Heart left ventricle (tissue), 16 donors: ENCODE measurements at regions not wholly inside any gene's neighbourhood (a gene's known extent, or its start where the extent isn't known, plus 50 kb on each side); places are given as distances from the start of the nearest gene placed in this dataset.
A peak's percentile ranks its signal among the peaks of the same experiment; 100 is the strongest.
"Not testable (repeated sequence)": the region's sequence is repeated elsewhere in the genome, so short reads cannot be mapped to it uniquely, and the experiment has no call there.

Experiments used
- ATAC-seq, 4 donors: fragments of 200-7000 bp; cut with Tn5 transposase; one replicate each; pipeline ENCODE4 v1.9.1; 2020 to 2022; ENCODE audit warnings: moderate library complexity in 4 of 4, mild to moderate bottlenecking in 3 of 4, moderate number of reproducible peaks in 1 of 4
- DNase-seq, 5 donors: peaks; one replicate each; pipeline ENCODE4 v3.0.0-alpha.2; 2020
- H3K27ac ChIP-seq, 12 donors: fragments of 200-600 bp; sonication (generic) in 4 of 12; one replicate each; pipeline versions ENCODE4 v1.5.0 to v1.8.0; 2016 to 2022; ENCODE audit warnings: mild to moderate bottlenecking in 2 of 12
- H3K27me3 ChIP-seq, 9 donors: fragments of 200-600 bp; sonication (generic) in 2 of 9; one replicate each; pipeline versions ENCODE4 v1.5.1 to v1.8.0; 2016 to 2022; ENCODE audit warnings: mild to moderate bottlenecking in 3 of 9
- H3K36me3 ChIP-seq, 9 donors: fragments of 200-600 bp; sonication (generic) in 2 of 9; one replicate each; pipeline versions ENCODE4 v1.5.0 to v1.8.0; 2018 to 2022; ENCODE audit warnings: mild to moderate bottlenecking in 2 of 9
- H3K4me1 ChIP-seq, 12 donors: fragments of 200-600 bp; sonication (generic) in 4 of 12; one replicate each; pipeline versions ENCODE4 v1.5.0 to v1.8.0; 2016 to 2022; ENCODE audit warnings: mild to moderate bottlenecking in 3 of 12
- H3K4me3 ChIP-seq, 12 donors: fragments of 200-600 bp; sonication (generic) in 4 of 12; one replicate each; pipeline versions ENCODE4 v1.5.0 to v1.8.0; 2017 to 2022; ENCODE audit warnings: mild to moderate bottlenecking in 9 of 12, moderate library complexity in 4 of 12
- H3K9me3 ChIP-seq, 12 donors: fragments of 200-600 bp; sonication (generic) in 4 of 12; one replicate each; pipeline versions ENCODE4 v1.5.0 to v1.8.0; 2016 to 2022; ENCODE audit warnings: mild to moderate bottlenecking in 1 of 12
- POLR2A ChIP-seq, 2 donors: fragments of 450-650 bp; IDR thresholded peaks; one replicate each; pipeline ENCODE4 v1.6.1; 2017; ENCODE audit warnings: antibody characterized with exemption in 2 of 2, mild to moderate bottlenecking in 2 of 2, moderate library complexity in 2 of 2
- WGBS, 4 donors: extraction: QIAGEN DNeasy Blood & Tissue Kit in 2 of 4; methylation state at CpG; one replicate each; pipeline versions ENCODE4 v1.1.5 to v1.1.7; 2013 to 2018; 5-methylcytosine and 5-hydroxymethylcytosine counted together
- intact Hi-C, 10 donors: fragments of 100-400 bp; cut with DNase I; formaldehyde crosslinking; loops; one replicate each; pipeline versions ENCODE4 v1.11.1 to v1.14.2; 2022
- TF ChIP-seq, protein P1 (sequence below), 12 donors: fragments of 200-600 bp; sonication (generic) in 4 of 12; IDR thresholded peaks; one replicate each; pipeline versions ENCODE4 v1.5.0 to v1.8.0; 2018 to 2022; ENCODE audit warnings: antibody characterized with exemption in 12 of 12, mild to moderate bottlenecking in 5 of 12
- donor health status: ischemic (EF 13 %, LVEDD 7.1; RV severe dilation, severe dysfunction).
- donor health status: healthy with polysubstance abuse.
- donor health status: DM: no; HTN: yes; CAD: no.
- donor health status: DM: no; HTN: no; CAD: no.
- donor health status: ischemic (EF 25% LVEDD 6.9; RV normal size, moderate dysfunction).
- donor health status: ischemic (EF 25% LVEDD 5.7; RV mildly dilated, moderate dysfunction).
- donor health status: healthy.
- donor health status: DM: yes; HTN: yes; CAD: no.
- donor health status: ischemic (EF 35%, LVEDD 5.7; RV mildly dilated, moderate dysfunction).
- donor health status: nonischemic (EF 11% LVEDD 7.7; RV severe dilation, severe dysfunction).
- donor health status: DM: yes; HTN: yes; CAD: no.
- donor health status: PGD.
- donor health status: ischemic (EF 29% LVEDD 5.4; RV normal size, mild dysfunction).
- donor health status: nonischemic (EF 23%, LVEDD 6.1; RV moderate dilation, normal function).

GRCh38 chr12:83276904-83277303, 590.2 kb downstream of the TMTC2 start:
- intact Hi-C loops = no loop called here
- TF ChIP-seq, protein P1, sequence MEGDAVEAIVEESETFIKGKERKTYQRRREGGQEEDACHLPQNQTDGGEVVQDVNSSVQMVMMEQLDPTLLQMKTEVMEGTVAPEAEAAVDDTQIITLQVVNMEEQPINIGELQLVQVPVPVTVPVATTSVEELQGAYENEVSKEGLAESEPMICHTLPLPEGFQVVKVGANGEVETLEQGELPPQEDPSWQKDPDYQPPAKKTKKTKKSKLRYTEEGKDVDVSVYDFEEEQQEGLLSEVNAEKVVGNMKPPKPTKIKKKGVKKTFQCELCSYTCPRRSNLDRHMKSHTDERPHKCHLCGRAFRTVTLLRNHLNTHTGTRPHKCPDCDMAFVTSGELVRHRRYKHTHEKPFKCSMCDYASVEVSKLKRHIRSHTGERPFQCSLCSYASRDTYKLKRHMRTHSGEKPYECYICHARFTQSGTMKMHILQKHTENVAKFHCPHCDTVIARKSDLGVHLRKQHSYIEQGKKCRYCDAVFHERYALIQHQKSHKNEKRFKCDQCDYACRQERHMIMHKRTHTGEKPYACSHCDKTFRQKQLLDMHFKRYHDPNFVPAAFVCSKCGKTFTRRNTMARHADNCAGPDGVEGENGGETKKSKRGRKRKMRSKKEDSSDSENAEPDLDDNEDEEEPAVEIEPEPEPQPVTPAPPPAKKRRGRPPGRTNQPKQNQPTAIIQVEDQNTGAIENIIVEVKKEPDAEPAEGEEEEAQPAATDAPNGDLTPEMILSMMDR (IDR thresholded peaks at IDR 0.05) = no peak
- no peak for TF ChIP-seq POLR2A (IDR thresholded peaks at IDR 0.05)
- Histone ChIP-seq H3K36me3 (no peaks in the 10 kb centered on the region), H3K9me3 (peaks cover 0 to 10% (median 1%) of the 10 kb centered on the region in 12 donors), H3K4me1 (no peaks in the 10 kb centered on the region), H3K27ac (no peak overlapping the region), H3K4me3 (no peak overlapping the region), H3K27me3 (no peaks in the 10 kb centered on the region)
- DNase-seq (no peak), ATAC-seq (no peak)
- 95 to 97% (median 96%) methylated on average over 1 of the region's 1 CpG for WGBS, 4 donors

DNA sequence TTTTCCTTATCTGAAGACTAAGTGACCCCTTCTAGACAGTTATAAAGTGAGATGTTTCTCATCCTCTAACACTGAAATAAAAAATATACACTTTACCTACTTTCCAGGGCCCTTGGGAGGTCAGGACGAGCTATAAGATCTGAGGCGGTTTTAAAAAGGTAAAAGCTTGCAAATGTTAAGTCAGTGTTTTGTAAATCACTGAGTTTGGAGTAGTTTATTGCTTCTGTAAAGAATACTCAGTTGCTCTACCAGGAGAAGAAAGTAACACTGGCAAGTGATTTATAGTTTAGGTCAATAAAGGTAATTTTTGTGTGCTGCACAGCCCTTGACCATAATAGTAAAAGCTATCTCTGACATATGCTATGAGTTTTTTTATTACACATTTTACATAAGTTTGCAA, 584.5 kb downstream of the TMTC2 start:
- ATAC-seq (no peak), DNase-seq (no peak)
- Histone ChIP-seq H3K27me3 (no peaks in the 10 kb centered on the region), H3K4me3 (no peak overlapping the region), H3K36me3 (no peaks in the 10 kb centered on the region), H3K4me1 (no peaks in the 10 kb centered on the region), H3K27ac (no peak overlapping the region), H3K9me3 (peaks cover 0 to 25% (median 5%) of the 10 kb centered on the region in 12 donors)
- intact Hi-C loops = no loop called here
- WGBS, 4 donors = 34 to 91% (median 86%) methylated on average over 2 of the region's 2 CpGs
- TF ChIP-seq, protein P1 (IDR thresholded peaks at IDR 0.05) = no peak
- TF ChIP-seq POLR2A (IDR thresholded peaks at IDR 0.05) = no peak

DNA sequence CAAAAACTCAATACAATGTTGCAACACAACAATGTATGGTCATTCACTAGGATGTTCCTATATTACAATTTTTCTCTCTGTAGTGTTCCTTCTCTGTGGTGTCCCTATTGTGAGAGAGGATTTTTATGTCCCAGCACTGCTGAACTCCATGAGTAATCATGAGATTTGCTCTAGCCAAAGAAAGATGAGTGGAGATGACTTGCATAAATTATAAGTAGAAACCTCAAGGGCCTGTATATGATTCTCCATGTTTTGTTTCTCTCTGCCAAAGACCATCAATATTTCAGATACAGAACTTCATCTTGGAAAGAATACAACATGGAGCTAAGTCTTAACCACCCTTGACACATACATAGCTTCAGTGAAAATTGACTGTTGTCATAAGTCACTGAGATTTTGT, 579.1 kb downstream of the TMTC2 start:
- Histone ChIP-seq H3K27ac (no peak overlapping the region), H3K27me3 (no peaks in the 10 kb centered on the region), H3K9me3 (peaks cover 0 to 15% (median 0%) of the 10 kb centered on the region in 12 donors), H3K4me1 (no peaks in the 10 kb centered on the region), H3K36me3 (no peaks in the 10 kb centered on the region), H3K4me3 (no peak overlapping the region)
- intact Hi-C loops = no loop called here
- DNase-seq (no peak), ATAC-seq (no peak)
- TF ChIP-seq POLR2A (IDR thresholded peaks at IDR 0.05) = no peak
- TF ChIP-seq, protein P1 (IDR thresholded peaks at IDR 0.05) = no peak

GRCh38 chr12:83261998-83262397, 575.3 kb downstream of the TMTC2 start:
- intact Hi-C loops = no loop called here
- Histone ChIP-seq H3K36me3 (no peaks in the 10 kb centered on the region), H3K9me3 (no peaks in the 10 kb centered on the region), H3K27ac (no peak overlapping the region), H3K4me1 (no peaks in the 10 kb centered on the region), H3K27me3 (no peaks in the 10 kb centered on the region), H3K4me3 (no peak overlapping the region)
- no peak for TF ChIP-seq POLR2A (IDR thresholded peaks at IDR 0.05)
- TF ChIP-seq, protein P1 (IDR thresholded peaks at IDR 0.05) = peak in 1 of 12 donors; percentile 12
- ATAC-seq (no peak), DNase-seq (no peak)

GRCh38 chr12:83260126-83260525, 573.4 kb downstream of the TMTC2 start:
- DNase-seq, H3K4me1 ChIP-seq, H3K9me3 ChIP-seq, ATAC-seq, H3K27me3 ChIP-seq, H3K36me3 ChIP-seq, H3K4me3 ChIP-seq, intact Hi-C loops, H3K27ac ChIP-seq: not testable (repeated sequence)
- 88 to 100% (median 94%) methylated on average over 3 of the region's 3 CpGs for WGBS, 4 donors
